Osteoblast (primary cell): ENCODE measurements at regions not wholly inside any gene's neighbourhood (a gene's known extent, or its start where the extent isn't known, plus 50 kb on each side); places are given as distances from the start of the nearest gene placed in this dataset.

Source experiments
- DNase-seq: peaks from one replicate; pipeline ENCODE4 v3.0.0; 2011; ENCODE audit warnings: low spot score, mixed read lengths; ENCODE audit not compliant: insufficient read length; ENCODE audit errors: missing footprints
- H2AFZ ChIP-seq: 2 replicates; pipeline ENCODE4 v1.6.0; 2011; ENCODE audit warnings: mild to moderate bottlenecking, low read length
- H3K27ac ChIP-seq: 2 replicates; pipeline ENCODE4 v1.5.1; 2011; ENCODE audit warnings: mild to moderate bottlenecking, low read depth, low read length, moderate library complexity
- H3K27me3 ChIP-seq: 2 replicates; pipeline ENCODE4 v1.6.0; 2012; ENCODE audit warnings: mild to moderate bottlenecking, control low read depth, inconsistent platforms, low read length, moderate library complexity; ENCODE audit not compliant: insufficient read depth
- H3K36me3 ChIP-seq: 2 replicates; pipeline ENCODE4 v1.5.1; 2011; ENCODE audit warnings: mild to moderate bottlenecking, low read length, control low read depth, moderate library complexity; ENCODE audit not compliant: insufficient read depth
- H3K4me1 ChIP-seq: 2 replicates; pipeline ENCODE4 v1.5.1; 2011; ENCODE audit warnings: mild to moderate bottlenecking, low read length, control low read depth, moderate library complexity; ENCODE audit not compliant: insufficient read depth
- H3K4me2 ChIP-seq: 2 replicates; pipeline ENCODE4 v1.6.0; 2011; ENCODE audit warnings: mild to moderate bottlenecking, low read length; ENCODE audit not compliant: insufficient read depth
- H3K4me3 ChIP-seq: fragments of 200-600 bp; sonication (generic); 3 replicates; pipeline ENCODE4 v1.5.1; 2012; ENCODE audit warnings: mild to moderate bottlenecking, low read length, inconsistent platforms; ENCODE audit not compliant: insufficient read depth
- H3K79me2 ChIP-seq: 2 replicates; pipeline ENCODE4 v1.6.0; 2012; ENCODE audit warnings: mild to moderate bottlenecking, low read length, control low read depth, inconsistent platforms; ENCODE audit not compliant: insufficient read depth
- H3K9me3 ChIP-seq: 2 replicates; pipeline ENCODE4 v1.5.1; 2011; ENCODE audit warnings: low read depth, low read length, control low read depth
- H4K20me1 ChIP-seq: 2 replicates; pipeline ENCODE4 v1.6.0; 2012; ENCODE audit warnings: mild to moderate bottlenecking, low read length, control low read depth; ENCODE audit not compliant: insufficient read depth
- TF ChIP-seq, protein P1 (sequence below): IDR thresholded peaks from 2 replicates; pipeline ENCODE4 v1.5.1; 2011; ENCODE audit warnings: mild to moderate bottlenecking, low read depth, low read length, moderate library complexity; ENCODE audit errors: extremely low read depth

DNA sequence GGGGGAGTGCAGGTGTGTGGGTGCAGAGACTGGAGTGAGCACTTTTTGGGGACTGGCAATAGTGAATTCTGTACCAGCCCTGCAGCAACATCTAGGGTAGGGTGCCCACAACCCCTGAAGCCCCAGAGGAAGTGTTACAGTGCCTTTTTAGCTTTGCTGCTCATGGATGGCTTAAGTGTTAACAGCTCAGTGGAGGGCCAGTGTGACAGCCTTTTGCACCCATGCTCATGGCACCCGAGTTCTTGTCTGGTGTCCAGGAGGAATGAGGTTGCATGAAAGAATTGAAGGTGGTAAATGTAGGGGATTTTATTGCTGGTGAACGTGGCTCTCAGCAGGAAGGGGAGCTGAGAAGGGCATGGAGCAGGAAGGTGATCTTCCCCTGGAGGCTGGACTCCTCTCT, 107.3 kb downstream of the MRPL36 start:
- DNase-seq: no peak
- no peaks in the 10 kb centered on the region for H3K36me3 ChIP-seq
- H3K9me3 ChIP-seq: no peaks in the 10 kb centered on the region
- TF ChIP-seq, protein P1, sequence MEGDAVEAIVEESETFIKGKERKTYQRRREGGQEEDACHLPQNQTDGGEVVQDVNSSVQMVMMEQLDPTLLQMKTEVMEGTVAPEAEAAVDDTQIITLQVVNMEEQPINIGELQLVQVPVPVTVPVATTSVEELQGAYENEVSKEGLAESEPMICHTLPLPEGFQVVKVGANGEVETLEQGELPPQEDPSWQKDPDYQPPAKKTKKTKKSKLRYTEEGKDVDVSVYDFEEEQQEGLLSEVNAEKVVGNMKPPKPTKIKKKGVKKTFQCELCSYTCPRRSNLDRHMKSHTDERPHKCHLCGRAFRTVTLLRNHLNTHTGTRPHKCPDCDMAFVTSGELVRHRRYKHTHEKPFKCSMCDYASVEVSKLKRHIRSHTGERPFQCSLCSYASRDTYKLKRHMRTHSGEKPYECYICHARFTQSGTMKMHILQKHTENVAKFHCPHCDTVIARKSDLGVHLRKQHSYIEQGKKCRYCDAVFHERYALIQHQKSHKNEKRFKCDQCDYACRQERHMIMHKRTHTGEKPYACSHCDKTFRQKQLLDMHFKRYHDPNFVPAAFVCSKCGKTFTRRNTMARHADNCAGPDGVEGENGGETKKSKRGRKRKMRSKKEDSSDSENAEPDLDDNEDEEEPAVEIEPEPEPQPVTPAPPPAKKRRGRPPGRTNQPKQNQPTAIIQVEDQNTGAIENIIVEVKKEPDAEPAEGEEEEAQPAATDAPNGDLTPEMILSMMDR: no peak
- H3K27me3 ChIP-seq: no peaks in the 10 kb centered on the region
- H3K4me3 ChIP-seq: no peak overlapping the region
- H3K79me2 ChIP-seq: no peaks in the 10 kb centered on the region
- H2AFZ ChIP-seq: no peak overlapping the region
- H3K27ac ChIP-seq: no peak overlapping the region
- no peaks in the 10 kb centered on the region for H3K4me1 ChIP-seq
- H3K4me2 ChIP-seq: no peak overlapping the region
- no peaks in the 10 kb centered on the region for H4K20me1 ChIP-seq

DNA sequence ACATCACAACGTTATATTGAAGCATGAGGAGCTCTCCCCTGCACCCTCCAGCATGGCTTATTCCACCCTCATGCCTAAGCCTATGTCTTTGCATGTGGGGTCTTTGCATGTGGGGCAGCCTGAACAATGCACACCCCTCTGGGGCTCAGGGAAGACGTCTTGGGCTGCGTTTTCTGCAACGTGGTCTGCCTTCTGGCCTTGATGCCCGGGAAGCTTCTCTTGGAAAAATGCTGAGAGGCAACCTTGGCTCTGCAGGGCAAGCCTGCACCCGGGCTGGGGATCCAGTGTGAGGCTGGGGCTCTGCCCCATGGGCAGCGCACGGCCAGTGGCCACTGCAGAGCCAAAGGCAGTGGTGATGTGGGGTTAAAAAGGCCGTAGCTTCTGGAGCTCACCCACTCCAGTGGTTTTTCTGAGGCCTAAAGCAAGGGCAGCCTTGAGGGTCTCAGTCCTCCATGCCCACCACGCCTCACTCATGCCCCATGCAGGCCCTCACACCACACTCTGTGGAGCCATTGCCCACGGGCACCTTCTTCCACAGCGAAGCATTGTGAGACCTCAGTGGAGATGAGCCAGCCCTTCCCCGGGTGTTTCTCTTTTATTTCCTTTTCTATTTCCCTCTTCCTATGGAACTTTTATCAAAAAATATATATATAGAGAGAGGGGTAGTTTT, 112.2 kb downstream of the MRPL36 start:
- Histone ChIP-seq H3K79me2 (no peaks in the 10 kb centered on the region), H4K20me1 (no peaks in the 10 kb centered on the region), H3K4me2 (no peak overlapping the region), H3K4me3 (no peak overlapping the region), H2AFZ (no peak overlapping the region), H3K36me3 (no peaks in the 10 kb centered on the region), H3K4me1 (no peaks in the 10 kb centered on the region), H3K9me3 (no peaks in the 10 kb centered on the region), H3K27ac (no peak overlapping the region), H3K27me3 (peaks cover 4% of the 10 kb centered on the region)
- TF ChIP-seq, protein P1: no peak
- no peak for DNase-seq

DNA sequence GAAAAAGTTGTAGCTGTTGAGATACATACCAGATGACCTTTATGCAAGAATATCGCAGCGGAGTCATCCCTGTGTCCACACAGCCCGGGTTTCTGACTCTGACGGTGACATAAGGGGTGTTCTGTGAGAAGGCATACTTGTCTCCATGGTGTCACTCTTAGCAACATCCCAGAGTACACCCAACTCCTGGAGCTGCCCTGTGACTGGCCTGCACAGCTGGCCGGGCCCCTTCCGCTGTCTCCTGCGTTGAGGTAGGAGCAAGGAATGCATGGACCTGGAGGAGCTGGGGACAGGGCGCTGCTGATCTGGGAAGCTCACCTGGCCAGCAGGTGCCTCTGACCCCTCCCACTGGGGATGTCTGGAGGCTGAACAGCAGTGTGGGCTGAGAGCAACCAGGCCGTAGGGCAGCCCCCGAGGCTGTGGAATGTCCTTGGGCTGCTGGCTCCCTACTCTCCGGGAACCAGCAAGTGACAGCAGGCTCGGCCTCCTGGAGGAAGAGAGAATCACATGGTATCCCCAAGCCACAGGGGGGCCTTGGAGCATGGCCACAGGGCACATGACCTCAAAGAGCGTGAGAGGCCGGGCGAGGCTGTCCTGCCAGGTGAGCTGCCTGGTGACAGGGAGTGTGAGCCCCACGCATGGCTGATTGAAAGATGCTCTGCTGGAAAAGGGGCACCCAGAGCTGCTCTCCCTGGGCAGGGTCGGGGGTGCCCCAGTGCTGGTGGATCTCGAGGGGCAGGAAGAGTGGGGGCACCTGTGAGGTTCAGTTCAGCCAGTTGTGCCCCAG, 113.4 kb downstream of the MRPL36 start:
- Histone ChIP-seq H4K20me1 (no peaks in the 10 kb centered on the region), H3K27ac (no peak overlapping the region), H3K79me2 (no peaks in the 10 kb centered on the region), H3K27me3 (peaks cover 4% of the 10 kb centered on the region), H3K4me3 (no peak overlapping the region), H3K9me3 (no peaks in the 10 kb centered on the region), H3K36me3 (no peaks in the 10 kb centered on the region), H2AFZ (no peak overlapping the region), H3K4me1 (no peaks in the 10 kb centered on the region), H3K4me2 (no peak overlapping the region)
- TF ChIP-seq, protein P1: no peak
- no peak for DNase-seq

DNA sequence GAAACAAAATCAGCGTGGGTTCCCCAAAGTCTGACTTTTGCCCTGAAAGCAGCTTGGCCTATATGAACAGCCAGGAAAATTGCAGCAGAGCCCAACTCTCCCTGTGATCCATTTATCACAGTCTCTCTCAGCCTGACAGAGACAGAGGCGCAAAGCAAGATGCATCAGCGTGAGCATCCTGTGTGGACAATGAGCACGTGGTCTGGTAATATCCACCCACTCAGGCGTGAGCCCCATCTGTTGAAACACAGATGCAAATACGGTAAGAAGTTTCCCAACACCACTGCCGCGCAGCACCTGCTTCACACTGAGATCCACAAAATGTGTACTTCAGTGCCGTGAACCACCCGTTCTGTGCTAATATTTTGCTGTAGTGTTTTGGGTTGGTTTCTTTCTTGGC, 114.6 kb downstream of the MRPL36 start:
- TF ChIP-seq, protein P1: no peak
- no peak for DNase-seq
- no peaks in the 10 kb centered on the region for H4K20me1 ChIP-seq

More for the DNA sequence above, 114.6 kb downstream of the MRPL36 start:
- no peaks in the 10 kb centered on the region for H3K9me3 ChIP-seq
- H3K4me1 ChIP-seq: no peaks in the 10 kb centered on the region
- no peak overlapping the region for H2AFZ ChIP-seq
- H3K27me3 ChIP-seq: peaks cover 4% of the 10 kb centered on the region
- no peaks in the 10 kb centered on the region for H3K79me2 ChIP-seq
- no peaks in the 10 kb centered on the region for H3K36me3 ChIP-seq
- no peak overlapping the region for H3K4me2 ChIP-seq
- H3K27ac ChIP-seq: no peak overlapping the region
- H3K4me3 ChIP-seq: no peak overlapping the region
